Endothelial cell of umbilical vein (primary cell): ENCODE measurements at regions not wholly inside any gene's neighbourhood (a gene's known extent, or its start where the extent isn't known, plus 50 kb on each side); places are given as distances from the start of the nearest gene placed in this dataset.

Source experiments
- BruUV-seq: library from RNA; stranded (reverse); fragments of 400-500 nt; replicated peaks from 2 replicates; lab custom pipeline; 2021; lab: Mats Ljungman, UMichigan
- CTCF ChIA-PET: fragments of 300-600, 350-600 bp; sonication (Branson Sonifier 250); formaldehyde crosslinking; loops from one replicate; lab custom pipeline; 2021; ENCODE audit warnings: antibody characterized with exemption, inconsistent platforms; lab: Charles Lee
- POLR2A ChIA-PET: fragments of 300-600, 350-600 bp; sonication (Branson Sonifier 250); formaldehyde crosslinking; loops from one replicate; lab custom pipeline; 2021; ENCODE audit warnings: antibody characterized with exemption, inconsistent platforms; lab: Charles Lee
- DNase-seq: peaks from one replicate; pipeline ENCODE4 v3.0.0-alpha.2; 2011; ENCODE audit warnings: low read depth, low spot score
- FAIRE-seq: peaks from 2 replicates; lab custom pipeline; 2011; peaks lifted over from hg19 to GRCh38; lab: Jason Lieb, UNC
- H2AFZ ChIP-seq: 2 replicates; pipeline ENCODE4 v1.6.0; 2012; ENCODE audit warnings: low read depth, low read length, control low read depth, inconsistent platforms
- H3K27ac ChIP-seq: 2 replicates; pipeline ENCODE4 v1.5.1; 2011; ENCODE audit warnings: low read depth, mild to moderate bottlenecking, control low read depth, low read length, moderate library complexity; ENCODE audit not compliant: insufficient read depth
- H3K27me3 ChIP-seq, 2 experiments: 2 replicates each; pipeline versions ENCODE4 v1.6.0 to v1.6.1; 2011; ENCODE audit warnings: low read length in 2 of 2, mixed read lengths in 1 of 2; ENCODE audit not compliant: control insufficient read depth in 2 of 2, insufficient read depth in 2 of 2
- H3K36me3 ChIP-seq, 2 experiments: 2 replicates in 1 of 2; 3 replicates in 1 of 2; pipeline ENCODE4 v1.5.1; 2011; ENCODE audit warnings: low read length in 2 of 2, mild to moderate bottlenecking in 1 of 2, moderate library complexity in 1 of 2; ENCODE audit not compliant: control insufficient read depth in 2 of 2, insufficient read depth in 2 of 2; ENCODE audit errors: extremely low read depth in 1 of 2
- H3K4me1 ChIP-seq: 3 replicates; pipeline ENCODE4 v1.5.1; 2011; ENCODE audit warnings: mild to moderate bottlenecking, low read length; ENCODE audit not compliant: control insufficient read depth, insufficient read depth; ENCODE audit errors: extremely low read depth
- H3K4me2 ChIP-seq: 2 replicates; pipeline ENCODE4 v1.6.1; 2011; ENCODE audit warnings: low read length, control low read depth, mixed read lengths; ENCODE audit not compliant: insufficient read depth
- H3K4me3 ChIP-seq, 3 experiments: fragments of 200-600 bp in 1 of 3; sonication (generic), shearing (Covaris generic) in 1 of 3; replicated peaks in 1 of 3; 2 replicates each; pipeline ENCODE4 v1.5.1; 2011 to 2016; ENCODE audit warnings: control low read depth in 3 of 3, low read length in 3 of 3, mild to moderate bottlenecking in 2 of 3, inconsistent platforms in 1 of 3, low read depth in 1 of 3, moderate library complexity in 1 of 3; ENCODE audit not compliant: insufficient read depth in 1 of 3
- H3K79me2 ChIP-seq: 2 replicates; pipeline ENCODE4 v1.6.0; 2012; ENCODE audit warnings: low read length, inconsistent platforms; ENCODE audit not compliant: control insufficient read depth, insufficient read depth
- H3K9ac ChIP-seq: replicated peaks from 2 replicates; pipeline ENCODE3; 2011; ENCODE audit warnings: low read length, control low read depth; ENCODE audit not compliant: insufficient read depth; ENCODE audit errors: extremely low read depth
- H3K9me1 ChIP-seq: replicated peaks from 3 replicates; pipeline ENCODE4 v1.6.0; 2011; ENCODE audit warnings: mild to moderate bottlenecking, low read length; ENCODE audit not compliant: control insufficient read depth, insufficient read depth; ENCODE audit errors: extremely low read depth
- H3K9me3 ChIP-seq: replicated peaks from 2 replicates; pipeline ENCODE4 v1.5.1; 2012; ENCODE audit warnings: low read length, inconsistent platforms; ENCODE audit not compliant: control insufficient read depth, insufficient read depth
- H4K20me1 ChIP-seq: replicated peaks from 2 replicates; pipeline ENCODE3; 2011; ENCODE audit warnings: mild to moderate bottlenecking, low read length; ENCODE audit not compliant: control insufficient read depth, insufficient read depth; ENCODE audit errors: extremely low read depth
- EZH2 ChIP-seq: IDR thresholded peaks from 2 replicates; pipeline ENCODE4 v1.6.1; 2012; ENCODE audit warnings: borderline replicate concordance, low read depth, mild to moderate bottlenecking, moderate library complexity, low read length, inconsistent platforms; ENCODE audit not compliant: severe bottlenecking
- FOS ChIP-seq: IDR thresholded peaks from 2 replicates; pipeline ENCODE4 v1.6.1; 2011; ENCODE audit warnings: mild to moderate bottlenecking, low read length, moderate library complexity, borderline replicate concordance; ENCODE audit not compliant: insufficient read depth
- GATA2 ChIP-seq: IDR thresholded peaks from 2 replicates; pipeline ENCODE4 v1.7.0; 2011; ENCODE audit warnings: low read depth, mild to moderate bottlenecking, moderate library complexity, mixed read lengths, low read length; ENCODE audit not compliant: insufficient read length, insufficient read depth
- JUN ChIP-seq: IDR thresholded peaks from 2 replicates; pipeline ENCODE4 v1.6.1; 2011; ENCODE audit warnings: borderline replicate concordance, low read depth; ENCODE audit not compliant: insufficient read length, insufficient read depth
- MAX ChIP-seq: IDR thresholded peaks from 2 replicates; pipeline ENCODE4 v1.6.1; 2011; ENCODE audit not compliant: insufficient read depth, insufficient read length
- MYC ChIP-seq: IDR thresholded peaks from one replicate; pipeline ENCODE4 v1.6.1; 2011; ENCODE audit warnings: mild to moderate bottlenecking, low read depth, low read length
- POLR2A ChIP-seq: IDR thresholded peaks from 2 replicates; pipeline ENCODE4 v1.6.1; 2012; ENCODE audit warnings: low read depth, mild to moderate bottlenecking, control low read depth, low read length
- POLR2AphosphoS5 ChIP-seq: IDR thresholded peaks from 2 replicates; pipeline ENCODE4 v1.6.1; 2012; ENCODE audit warnings: low read depth, mild to moderate bottlenecking, control low read depth, low read length, moderate library complexity; ENCODE audit not compliant: insufficient read depth
- dilution Hi-C: fragments of 300-500 bp; cut with MboI; formaldehyde crosslinking; loops from one replicate; pipeline ENCODE4 v1.15.0; 2019; ENCODE audit warnings: low sequenced_read_pairs; ENCODE audit not compliant: extremely low pct_ligation_motif_present
- intact Hi-C: fragments of 100-400 bp; cut with micrococcal nuclease; formaldehyde crosslinking; loops from one replicate; pipeline ENCODE4 v1.10.0; 2022
- TF ChIP-seq, protein P1 (sequence below), 2 donors: IDR thresholded peaks; 1 replicate in 1 of 2; 2 replicates in 1 of 2; pipeline ENCODE4 v1.5.1; 2011; ENCODE audit warnings: low read length in 2 of 2, mild to moderate bottlenecking in 2 of 2, moderate library complexity in 2 of 2, control low read depth in 1 of 2, inconsistent platforms in 1 of 2, low read depth in 1 of 2; ENCODE audit not compliant: insufficient read depth in 1 of 2; ENCODE audit errors: extremely low read depth in 1 of 2

DNA sequence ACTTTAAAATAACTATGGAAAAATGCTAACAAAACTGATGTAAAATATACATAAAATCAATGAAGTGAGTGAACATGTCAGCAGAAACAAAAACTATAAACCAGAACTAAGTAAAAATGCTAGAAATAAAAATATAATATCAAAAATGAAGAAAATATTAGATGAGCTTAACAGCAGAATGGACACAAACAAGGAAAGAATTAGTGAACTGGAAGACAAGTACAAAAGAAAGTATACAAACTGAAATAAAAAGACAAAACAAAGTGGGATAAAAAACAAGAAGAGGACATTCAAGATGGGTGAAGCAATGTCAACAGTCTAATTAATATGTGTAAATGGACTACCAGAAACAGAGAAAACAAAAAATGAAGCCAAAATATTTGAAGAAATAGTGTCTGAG is 339.2 kb downstream of the NXPE2 start:
- FAIRE-seq (no peak), DNase-seq (no peak)
- H3K36me3 ChIP-seq: no peaks in the 10 kb centered on the region
- TF ChIP-seq MAX (no peak), FOS (no peak), EZH2 (no peak), POLR2AphosphoS5 (no peak), GATA2 (no peak)
- no peak overlapping the region for H3K4me2 ChIP-seq
- POLR2A ChIA-PET: no interaction called here
- dilution Hi-C loops: no loop called here
- no peak overlapping the region for H3K4me3 ChIP-seq
- H3K27ac ChIP-seq: no peak overlapping the region
- CTCF ChIA-PET: no interaction called here
- no peaks in the 10 kb centered on the region for H3K9me1 ChIP-seq
- no peaks in the 10 kb centered on the region for H3K27me3 ChIP-seq
- no peaks in the 10 kb centered on the region for H3K4me1 ChIP-seq
- H2AFZ ChIP-seq: no peak overlapping the region
- intact Hi-C loops: no loop called here
- no peaks in the 10 kb centered on the region for H4K20me1 ChIP-seq
- no peak overlapping the region for H3K9ac ChIP-seq
- H3K9me3 ChIP-seq: peaks cover 2% of the 10 kb centered on the region
- BruUV-seq: no TSS peak
- no peaks in the 10 kb centered on the region for H3K79me2 ChIP-seq

- Histone ChIP-seq H3K79me2 (no peaks in the 10 kb centered on the region), H3K27ac (no peak overlapping the region), H3K4me1 (no peaks in the 10 kb centered on the region), H3K27me3 (no peaks in the 10 kb centered on the region), H3K4me2 (no peak overlapping the region), H3K9me3 (no peaks in the 10 kb centered on the region), H2AFZ (no peak overlapping the region), H3K36me3 (no peaks in the 10 kb centered on the region), H3K9me1 (no peaks in the 10 kb centered on the region), H3K9ac (no peak overlapping the region), H3K4me3 (no peak overlapping the region), H4K20me1 (no peaks in the 10 kb centered on the region)
- POLR2A ChIA-PET: no interaction called here
- no peak for DNase-seq
- TF ChIP-seq GATA2 (no peak), POLR2AphosphoS5 (no peak), JUN (no peak), POLR2A (no peak), FOS (no peak), MYC (no peak), EZH2 (no peak)
- TF ChIP-seq, protein P1, sequence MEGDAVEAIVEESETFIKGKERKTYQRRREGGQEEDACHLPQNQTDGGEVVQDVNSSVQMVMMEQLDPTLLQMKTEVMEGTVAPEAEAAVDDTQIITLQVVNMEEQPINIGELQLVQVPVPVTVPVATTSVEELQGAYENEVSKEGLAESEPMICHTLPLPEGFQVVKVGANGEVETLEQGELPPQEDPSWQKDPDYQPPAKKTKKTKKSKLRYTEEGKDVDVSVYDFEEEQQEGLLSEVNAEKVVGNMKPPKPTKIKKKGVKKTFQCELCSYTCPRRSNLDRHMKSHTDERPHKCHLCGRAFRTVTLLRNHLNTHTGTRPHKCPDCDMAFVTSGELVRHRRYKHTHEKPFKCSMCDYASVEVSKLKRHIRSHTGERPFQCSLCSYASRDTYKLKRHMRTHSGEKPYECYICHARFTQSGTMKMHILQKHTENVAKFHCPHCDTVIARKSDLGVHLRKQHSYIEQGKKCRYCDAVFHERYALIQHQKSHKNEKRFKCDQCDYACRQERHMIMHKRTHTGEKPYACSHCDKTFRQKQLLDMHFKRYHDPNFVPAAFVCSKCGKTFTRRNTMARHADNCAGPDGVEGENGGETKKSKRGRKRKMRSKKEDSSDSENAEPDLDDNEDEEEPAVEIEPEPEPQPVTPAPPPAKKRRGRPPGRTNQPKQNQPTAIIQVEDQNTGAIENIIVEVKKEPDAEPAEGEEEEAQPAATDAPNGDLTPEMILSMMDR (IDR thresholded peaks at IDR 0.05; ENCODE audit: extremely low read depth in 1 of 2, insufficient read depth in 1 of 2, low read depth in 1 of 2, low read length in 2 of 2): no peak
- no TSS peak for BruUV-seq
- intact Hi-C loops (no loop called here), dilution Hi-C loops (no loop called here)
- CTCF ChIA-PET: no interaction called here
- no peak for FAIRE-seq
Observed at GRCh38 chr11:115030166-115030565, 351.8 kb downstream of the NXPE2 start.
